GM18909 (cell line): ENCODE measurements at regions not wholly inside any gene's neighbourhood (a gene's known extent, or its start where the extent isn't known, plus 50 kb on each side); places are given as distances from the start of the nearest gene placed in this dataset.
"Not testable (repeated sequence)": the region's sequence is repeated elsewhere in the genome, so short reads cannot be mapped to it uniquely, and the experiment has no call there.

Source experiments
- ATAC-seq: cut with Tn5 transposase; IDR thresholded peaks from one replicate; pipeline ENCODE4 v1.9.1; 2021; ENCODE audit warnings: mild to moderate bottlenecking; ENCODE audit not compliant: unreplicated experiment, poor library complexity

DNA sequence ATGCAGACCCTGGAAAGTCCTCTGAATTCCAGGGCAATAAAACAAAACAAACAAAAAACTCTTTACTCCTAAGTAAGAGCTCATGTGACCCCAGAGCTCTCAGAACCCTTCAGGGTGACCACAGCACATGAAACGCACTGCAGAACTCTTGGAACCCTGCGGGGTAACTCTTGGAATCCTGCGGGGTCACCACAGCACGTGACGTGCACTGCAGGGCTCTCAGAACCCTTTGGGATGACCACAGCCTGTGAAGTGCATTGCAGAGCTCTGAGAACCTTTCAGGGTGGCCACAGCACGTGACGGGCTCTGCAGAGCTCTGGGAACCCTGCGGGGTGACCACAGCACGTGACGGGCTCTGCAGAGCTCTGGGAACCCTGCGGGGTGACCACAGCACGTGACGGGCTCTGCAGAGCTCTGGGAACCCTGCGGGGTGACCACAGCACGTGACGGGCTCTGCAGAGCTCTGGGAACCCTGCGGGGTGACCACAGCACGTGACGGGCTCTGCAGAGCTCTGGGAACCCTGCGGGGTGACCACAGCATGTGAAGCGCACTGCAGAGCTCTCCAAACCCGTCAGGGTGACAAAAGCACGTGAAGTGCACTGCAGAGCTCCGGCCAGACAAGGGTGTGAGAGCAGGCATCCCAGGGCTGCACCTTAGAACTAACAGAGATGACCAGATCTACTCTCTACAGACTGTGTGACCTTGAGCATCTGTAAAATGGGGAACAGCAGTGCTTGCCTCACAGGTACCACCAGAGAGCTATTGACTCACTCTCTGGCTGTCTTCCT is 110.1 kb downstream of the ADRA2C start:
- not testable (repeated sequence) for ATAC-seq

DNA sequence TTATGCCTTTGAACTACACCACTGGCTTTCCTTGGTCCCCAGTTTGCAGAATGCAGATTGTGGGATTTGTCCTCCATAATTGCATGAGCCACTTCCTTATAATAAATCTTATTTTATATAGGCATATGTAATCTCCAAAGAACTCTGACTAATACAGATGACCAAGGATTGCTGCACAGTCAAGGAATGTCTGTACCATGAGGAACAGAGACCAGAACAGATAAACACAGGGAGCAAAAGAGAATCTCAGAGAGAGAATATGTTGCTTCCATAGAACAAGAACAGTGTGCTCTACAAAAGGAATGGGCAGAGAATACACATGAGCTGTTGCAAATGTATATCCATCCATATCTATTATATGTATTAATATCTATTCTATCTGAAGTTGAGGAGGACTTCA is 111.1 kb downstream of the ADRA2C start:
- no peak for ATAC-seq

DNA sequence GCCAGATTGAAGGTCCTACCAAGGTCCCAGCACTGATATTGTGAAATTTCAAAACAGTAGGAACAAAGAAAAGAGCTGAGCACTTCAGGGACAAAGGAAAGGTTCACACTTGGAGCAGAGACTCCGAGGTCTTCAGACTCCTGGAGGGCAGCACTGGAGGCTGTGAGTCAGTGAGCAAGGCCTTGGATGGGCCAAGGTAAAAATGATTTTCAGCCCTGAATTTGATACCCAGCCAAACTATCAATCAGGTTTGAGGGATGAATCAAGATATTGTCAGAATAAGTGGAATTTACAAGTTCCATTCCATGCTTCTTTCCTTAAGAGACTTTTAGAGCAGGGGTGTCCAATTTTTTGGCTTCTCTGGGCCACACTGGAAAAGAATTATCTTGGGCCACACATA is 111.7 kb downstream of the ADRA2C start:
- ATAC-seq: no peak

DNA sequence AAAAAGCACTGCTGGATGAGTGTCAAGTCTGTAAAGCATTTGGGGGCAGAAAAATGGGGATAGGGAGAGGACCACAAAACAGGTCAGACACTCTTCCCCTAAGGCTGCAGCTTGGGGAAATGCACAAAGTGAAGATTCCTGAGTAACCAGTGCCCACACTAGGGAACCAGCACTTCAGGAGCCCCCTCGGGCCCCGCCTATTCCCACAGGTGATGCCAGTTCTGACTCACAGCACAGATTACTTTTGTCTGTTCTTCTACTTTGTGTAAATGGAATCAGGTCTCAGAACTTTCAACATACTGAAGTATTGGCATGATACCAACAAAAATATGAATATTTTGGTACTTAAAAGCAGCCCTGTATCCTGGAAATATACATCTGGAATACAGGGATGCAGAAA is 112.5 kb downstream of the ADRA2C start:
- no peak for ATAC-seq

DNA sequence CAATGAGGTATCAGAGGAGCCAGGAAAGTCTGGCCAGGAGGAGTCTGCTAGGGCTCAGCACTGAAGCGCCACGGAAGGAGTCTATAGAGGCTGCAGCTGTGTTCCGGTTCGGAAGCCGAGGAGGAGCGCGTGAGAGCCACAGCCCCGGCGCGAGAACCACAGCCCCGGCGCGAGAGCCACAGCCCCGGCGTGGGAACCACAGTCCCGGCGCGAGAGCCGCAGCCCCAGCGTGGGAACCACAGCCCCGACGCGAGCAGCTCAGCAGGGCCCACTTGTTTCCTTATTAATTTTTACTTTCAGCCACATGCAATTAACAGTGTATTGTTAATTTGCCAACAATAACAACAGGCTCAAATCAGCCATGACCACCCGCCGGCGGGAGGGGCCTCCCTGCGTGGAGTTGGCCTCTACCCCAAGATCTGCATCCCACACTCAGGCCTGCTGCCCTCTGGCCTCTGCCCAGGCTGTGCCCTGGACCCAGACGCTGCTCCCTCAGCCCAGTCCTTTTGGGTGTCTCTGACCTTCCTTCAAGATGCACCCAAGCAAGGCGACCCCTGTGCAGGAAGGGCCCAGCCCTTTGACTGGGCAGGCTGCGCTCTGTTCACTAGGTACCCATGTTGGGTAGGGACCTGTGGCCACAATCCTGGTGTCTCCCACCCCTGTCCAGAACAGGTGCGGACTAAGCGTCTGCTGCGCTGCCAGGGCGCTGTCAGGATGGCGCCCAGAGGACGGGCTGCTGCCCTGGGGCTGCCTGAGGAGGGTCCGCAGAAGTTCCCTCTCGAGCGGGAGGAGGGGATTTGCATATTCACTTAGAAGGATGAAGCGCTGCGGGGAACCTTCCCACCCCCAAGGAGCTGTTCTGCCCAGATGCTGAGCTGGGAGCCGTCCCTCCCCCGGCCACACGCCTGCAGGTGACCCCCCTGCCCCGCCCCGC is 113.8 kb downstream of the ADRA2C start:
- no peak for ATAC-seq

DNA sequence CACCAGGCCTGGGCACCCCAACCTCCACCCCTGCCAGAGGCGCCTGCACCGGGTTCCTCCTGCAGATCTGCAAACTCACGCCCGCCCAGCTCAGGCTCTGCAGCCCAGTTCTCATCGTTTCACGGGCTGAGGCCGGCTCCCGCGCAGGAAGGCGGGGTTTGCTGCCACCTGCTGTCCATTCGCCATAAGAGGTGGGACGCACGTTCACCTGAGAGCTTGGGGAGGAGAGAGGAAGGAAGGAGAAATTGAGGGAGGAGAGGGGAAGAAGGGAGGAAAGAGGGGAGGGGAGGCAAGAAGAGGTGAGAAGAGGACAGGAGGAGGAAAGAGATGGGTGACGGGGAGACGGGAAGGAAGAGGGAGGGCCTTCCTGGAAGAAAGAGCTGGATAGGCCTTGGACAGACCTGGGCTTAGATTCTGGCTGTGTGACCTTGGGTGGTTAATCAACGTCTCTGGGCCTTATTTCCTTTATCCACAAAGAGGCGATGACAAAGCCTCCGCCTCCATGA is 114.5 kb downstream of the ADRA2C start:
- no peak for ATAC-seq

DNA sequence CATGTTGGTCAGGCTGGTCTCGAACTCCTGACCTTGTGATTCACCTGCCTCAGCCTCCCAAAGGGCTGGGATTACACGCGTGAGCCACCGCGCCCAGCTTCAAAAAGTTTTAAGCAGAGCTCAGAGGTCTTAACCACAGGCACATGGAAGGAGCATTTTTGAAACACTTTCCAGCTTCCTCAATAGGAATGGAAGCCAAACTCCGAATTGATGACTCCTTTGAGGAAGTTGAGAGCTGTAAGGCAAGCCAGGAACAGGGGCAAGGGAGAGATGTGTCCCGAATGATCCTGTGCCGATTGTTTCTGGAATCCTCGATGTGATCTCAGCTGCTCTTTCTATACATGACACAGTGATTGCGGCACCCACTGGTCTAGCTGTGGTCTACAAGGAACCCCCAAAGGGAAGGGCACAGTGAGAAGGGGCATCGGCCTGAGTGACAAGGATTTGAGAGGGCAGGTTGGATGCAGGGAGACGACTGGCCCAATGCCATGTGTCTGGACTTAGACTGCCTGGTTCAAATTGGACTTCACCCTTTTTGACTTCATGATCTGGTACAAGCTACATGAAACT is 116.2 kb downstream of the ADRA2C start:
- not testable (repeated sequence) for ATAC-seq

DNA sequence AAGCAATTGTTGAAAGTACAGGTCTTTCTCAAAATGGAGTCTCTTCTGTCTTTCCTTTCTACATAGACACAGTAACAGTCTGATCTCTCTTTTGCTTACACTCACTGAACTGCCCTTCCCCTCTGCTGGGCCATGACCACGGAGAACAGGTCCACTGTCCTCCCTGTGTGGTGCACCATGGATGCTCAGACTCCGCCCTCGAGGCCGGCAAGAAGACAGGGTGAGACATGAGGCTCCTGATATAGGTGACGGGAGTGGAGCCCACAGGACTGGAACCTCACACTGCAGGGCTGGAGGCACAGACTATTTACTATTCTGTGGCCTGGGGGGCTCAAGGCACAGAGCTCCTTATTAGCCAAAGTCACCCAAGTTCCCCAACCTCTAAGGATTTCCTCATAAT is 118.1 kb downstream of the ADRA2C start:
- not testable (repeated sequence) for ATAC-seq

DNA sequence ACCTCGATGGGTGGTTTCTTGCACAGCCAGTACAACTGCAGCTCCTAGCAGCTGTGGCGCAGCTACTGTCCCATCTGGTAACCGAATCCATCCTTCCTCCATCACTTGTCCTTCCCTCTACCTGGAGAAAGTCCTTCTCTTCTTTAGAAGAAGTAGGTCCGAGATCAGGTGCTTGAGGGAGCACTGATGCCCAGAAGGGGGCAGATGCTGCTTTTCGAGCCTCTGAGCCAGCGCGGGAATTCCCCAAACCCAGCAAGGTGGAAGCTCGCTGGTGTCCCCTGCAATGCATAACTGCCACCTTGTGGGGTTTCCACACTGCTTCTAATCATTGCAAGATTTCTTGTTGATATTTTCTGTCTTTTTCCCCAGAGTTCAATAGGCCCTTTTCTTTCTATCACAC is 127.4 kb downstream of the ADRA2C start:
- not testable (repeated sequence) for ATAC-seq

DNA sequence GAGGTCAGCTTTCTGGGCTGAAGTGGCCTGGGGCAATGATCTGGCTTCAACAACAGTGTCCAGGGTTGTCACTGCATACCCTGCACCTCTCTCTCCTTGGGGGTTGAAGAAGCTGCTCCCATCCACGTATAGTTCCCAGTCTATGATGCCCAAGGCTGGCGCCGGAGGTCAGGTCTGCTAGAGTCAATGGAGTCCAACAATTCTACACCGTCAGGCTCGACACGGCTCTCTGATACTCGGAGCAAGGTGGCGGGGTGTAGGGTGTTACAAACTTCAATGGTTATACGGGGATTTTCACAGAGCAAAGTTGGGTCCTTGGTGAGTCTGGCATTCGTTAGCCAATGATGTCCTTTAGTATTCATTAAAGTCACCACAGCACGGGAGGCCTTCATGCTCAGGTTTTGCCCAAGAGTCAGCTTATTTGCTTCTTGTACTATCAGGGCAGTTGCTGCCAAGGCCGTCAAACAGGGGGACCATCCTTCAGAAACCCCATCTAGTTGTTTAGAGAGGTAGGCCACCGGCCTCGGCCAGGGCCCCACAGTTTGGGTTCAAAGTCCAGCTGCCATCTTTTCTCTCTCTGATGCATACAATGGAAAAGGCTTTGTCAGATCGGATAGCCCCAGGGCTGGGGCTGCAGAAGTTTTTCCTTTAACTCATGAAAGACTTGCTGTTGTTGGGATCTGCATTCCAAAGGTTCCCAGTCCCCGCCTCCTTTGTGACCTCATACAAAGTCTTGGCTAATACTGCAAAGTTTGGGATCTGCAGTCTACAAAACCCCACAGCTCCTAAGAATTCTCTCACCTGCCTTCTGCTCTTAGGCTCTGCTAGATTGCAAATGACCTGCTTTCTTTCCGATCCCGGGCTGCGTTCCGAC is 128.1 kb downstream of the ADRA2C start:
- ATAC-seq: not testable (repeated sequence)

DNA sequence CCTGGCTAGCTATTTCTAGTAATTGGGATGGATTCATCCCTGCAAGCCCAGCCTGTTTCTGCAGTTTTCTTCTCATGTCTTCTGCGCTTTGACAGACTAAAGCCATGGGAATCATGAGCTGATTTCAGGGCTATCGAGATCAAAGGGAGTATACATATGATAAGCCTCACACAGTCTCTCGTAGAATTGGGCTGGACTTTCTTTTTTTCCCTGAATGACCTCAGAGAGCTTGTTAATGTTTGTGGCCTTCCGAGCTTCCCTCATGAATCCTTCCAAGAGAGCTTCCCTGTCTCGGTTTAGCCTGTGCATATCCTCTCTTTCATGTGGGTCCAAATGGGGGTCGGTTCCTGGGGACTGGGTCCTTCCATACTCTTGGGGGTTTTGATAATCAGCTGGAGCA is 130.3 kb downstream of the ADRA2C start:
- ATAC-seq: no peak

DNA sequence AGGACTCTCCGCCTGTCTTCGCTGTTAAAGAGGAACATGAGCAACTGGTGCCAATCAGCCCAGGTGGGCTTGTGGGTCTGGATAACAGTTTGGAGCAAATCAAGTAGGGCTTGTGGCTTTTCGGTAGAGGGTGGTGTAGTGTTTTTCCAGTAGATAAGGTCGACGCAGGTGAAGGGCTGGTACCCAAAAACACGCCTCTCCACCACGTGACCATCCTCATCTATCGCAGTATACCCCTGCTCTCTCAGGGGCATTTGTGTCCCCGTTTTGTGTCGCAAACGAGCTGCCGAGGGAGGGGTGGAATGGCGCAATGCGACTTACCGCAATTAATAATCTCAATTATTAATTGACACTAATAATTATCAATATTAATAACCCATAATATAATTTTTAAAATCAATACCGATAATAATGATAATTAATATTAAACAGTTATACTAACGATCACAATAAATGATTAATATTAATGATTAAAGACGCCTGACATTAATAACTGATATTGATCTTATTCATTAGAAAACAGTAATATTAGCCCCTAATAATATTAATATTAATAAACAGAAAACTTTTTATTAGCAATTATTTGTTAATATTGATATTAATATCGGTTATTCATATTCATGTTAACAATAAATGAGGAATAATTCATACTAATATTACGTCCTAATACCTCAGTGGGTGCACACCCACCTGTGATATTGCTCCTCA is 130.8 kb downstream of the ADRA2C start:
- ATAC-seq: not testable (repeated sequence)

DNA sequence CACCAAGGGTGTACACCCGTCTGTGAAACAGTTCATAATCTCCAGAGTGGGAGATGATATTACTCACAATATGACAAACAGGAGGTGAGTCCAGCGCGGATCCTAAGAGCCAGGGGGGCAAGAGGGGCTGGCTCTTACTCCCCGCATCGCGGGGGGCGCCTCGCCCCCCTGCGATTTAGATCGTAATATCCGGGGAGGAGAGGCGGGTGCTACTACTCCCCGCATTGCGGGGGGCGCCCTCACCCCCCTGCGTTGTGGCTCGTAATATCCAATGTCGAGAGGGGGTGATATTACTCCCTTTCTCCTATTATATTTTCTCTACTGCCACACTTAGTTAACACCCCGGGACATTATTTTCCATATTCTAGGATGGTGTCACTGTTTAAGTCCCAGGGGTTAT is 131.9 kb downstream of the ADRA2C start:
- no peak for ATAC-seq

DNA sequence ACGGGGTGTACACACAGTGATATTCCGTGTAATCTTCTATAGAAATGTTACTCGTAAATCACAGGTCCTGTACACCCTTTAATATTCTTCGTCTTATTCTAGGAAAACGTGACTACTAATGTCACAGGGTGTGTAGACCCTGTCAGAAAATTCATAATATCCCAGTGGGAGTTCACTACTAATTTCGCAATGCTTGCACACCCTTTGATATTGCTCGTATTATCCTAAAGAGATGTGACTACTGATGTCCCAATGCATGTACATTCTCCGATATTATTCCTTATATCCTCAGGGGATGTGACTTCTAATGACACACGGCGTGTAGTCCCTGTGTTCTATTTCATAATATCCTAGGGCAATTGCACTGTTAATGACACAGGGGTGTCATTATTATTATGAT is 132.7 kb downstream of the ADRA2C start:
- ATAC-seq: not testable (repeated sequence)

DNA sequence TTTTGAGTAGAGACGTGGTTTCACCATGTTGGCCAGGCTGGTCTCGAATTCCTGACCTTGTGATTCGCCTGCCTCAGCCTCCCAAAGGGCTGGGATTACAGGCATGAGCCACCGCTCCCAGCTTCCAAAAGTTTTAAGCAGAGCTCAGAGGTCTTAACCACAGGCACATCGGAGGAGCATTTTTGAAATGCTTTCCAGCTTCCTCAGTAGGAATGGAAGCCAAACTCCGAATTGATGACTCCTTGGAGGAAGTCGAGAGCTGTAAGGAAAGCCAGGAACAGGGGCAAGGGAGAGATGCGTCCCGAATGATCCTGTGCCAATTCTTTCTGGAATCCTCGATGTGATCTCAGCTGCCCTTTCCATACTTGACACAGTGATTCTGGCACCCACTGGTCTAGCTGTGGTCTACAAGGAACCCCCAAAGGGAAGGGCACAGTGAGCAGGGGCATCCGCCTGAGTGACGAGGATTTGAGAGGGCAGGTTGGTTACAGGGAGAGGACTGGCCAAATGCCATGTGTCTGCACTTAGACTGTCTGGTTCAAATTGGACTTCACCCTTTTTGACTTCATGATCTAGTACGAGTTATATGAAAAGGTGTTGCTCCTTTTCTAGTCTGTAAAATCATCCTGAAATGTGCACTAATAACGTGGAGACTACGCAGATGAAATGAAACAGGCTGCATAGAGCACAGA is 138.2 kb downstream of the ADRA2C start:
- not testable (repeated sequence) for ATAC-seq

DNA sequence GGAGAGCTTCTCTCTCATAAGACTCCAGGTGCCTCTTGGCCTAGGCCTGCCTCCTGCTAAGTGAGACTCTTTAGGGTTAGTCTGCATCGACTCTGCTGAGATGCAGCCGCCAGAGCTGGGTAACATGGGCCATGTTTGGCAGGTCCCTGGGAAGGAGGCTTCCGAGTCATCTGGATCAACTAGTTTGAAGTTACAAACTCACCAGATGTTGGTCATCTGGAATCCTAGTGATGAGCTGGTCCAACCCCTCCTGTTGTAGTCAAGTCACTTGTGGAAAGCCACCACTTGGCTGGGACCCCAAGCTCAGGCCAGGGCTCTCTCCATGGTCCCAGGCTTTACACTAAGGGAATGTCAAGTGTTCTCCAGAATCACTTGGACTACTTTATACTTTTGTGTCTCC is 143.4 kb downstream of the ADRA2C start:
- ATAC-seq: not testable (repeated sequence)

DNA sequence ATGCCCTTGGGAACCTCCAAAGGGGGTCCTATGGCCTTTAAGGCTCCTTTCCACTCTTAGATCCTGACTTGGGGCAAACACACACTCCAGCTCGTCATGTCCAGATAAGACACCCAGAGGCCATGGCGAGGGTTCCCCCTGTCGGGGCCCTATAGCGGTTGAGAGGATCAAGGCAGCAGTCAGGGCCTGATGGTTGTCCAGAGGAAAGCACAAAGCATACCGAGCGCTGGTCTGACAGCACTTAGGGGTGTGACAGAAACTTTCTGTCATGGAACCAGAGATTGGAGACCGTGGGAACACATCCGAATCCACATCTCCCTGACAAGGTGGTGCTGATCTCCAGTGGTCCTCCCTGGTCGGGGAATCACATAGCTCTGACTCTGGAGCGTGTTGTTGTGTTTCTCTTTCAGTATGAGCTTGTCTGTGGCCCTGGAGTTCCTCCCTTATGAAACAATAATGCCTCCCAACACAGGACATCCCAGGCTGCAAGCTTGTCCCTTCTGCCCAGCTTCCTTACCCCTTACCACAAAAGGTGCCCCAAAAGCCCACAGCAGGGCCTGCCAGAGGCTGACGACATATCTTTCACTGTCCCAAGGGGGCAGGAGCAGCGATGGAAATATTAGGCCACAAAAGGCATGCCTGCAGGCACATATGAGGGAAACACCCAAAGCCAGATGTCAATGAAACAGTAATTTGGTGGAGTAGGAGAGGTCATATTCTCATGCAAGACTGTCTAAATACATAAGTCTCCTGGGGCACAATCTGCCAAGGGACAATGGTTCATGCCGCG is 144.2 kb downstream of the ADRA2C start:
- ATAC-seq: not testable (repeated sequence)
